HFFc6 (cell line): ENCODE measurements at regions not wholly inside any gene's neighbourhood (a gene's known extent, or its start where the extent isn't known, plus 50 kb on each side); places are given as distances from the start of the nearest gene placed in this dataset.
"Not testable (repeated sequence)": the region's sequence is repeated elsewhere in the genome, so short reads cannot be mapped to it uniquely, and the experiment has no call there.

Experiments used
- DNase-seq: peaks from one replicate; pipeline ENCODE4 v3.0.0-alpha.2; 2018
- H3K27ac Mint-ChIP-seq: 2 replicates; pipeline ENCODE4 v1.8.0; 2020; ENCODE audit warnings: mild to moderate bottlenecking, mixed read lengths
- H3K27me3 Mint-ChIP-seq: 2 replicates; pipeline ENCODE4 v1.8.0; 2021; ENCODE audit warnings: mild to moderate bottlenecking, moderate library complexity, mixed read lengths; ENCODE audit not compliant: insufficient read depth
- H3K36me3 Mint-ChIP-seq: 2 replicates; pipeline ENCODE4 v1.8.0; 2021; ENCODE audit warnings: low read depth, mixed read lengths
- H3K4me1 Mint-ChIP-seq: 2 replicates; pipeline ENCODE4 v1.8.0; 2020; ENCODE audit warnings: low read depth, mixed read lengths
- H3K4me3 Mint-ChIP-seq: 2 replicates; pipeline ENCODE4 v1.8.0; 2020; ENCODE audit warnings: mild to moderate bottlenecking, moderate library complexity, mixed read lengths
- H3K9me3 Mint-ChIP-seq: 2 replicates; pipeline ENCODE4 v1.8.0; 2020; ENCODE audit warnings: mild to moderate bottlenecking, mixed read lengths
- CTCF ChIP-seq: fragments of 200-600 bp; sonication (generic); IDR thresholded peaks from 2 replicates; pipeline ENCODE4 v1.5.0; 2021; ENCODE audit warnings: antibody characterized with exemption, mild to moderate bottlenecking

GRCh38 chr16:79834720-79835119, 234.2 kb upstream of the MAF start:
- DNase-seq: no peak
- no peak for TF ChIP-seq CTCF
- Mint-ChIP-seq H3K4me1 (no peaks in the 10 kb centered on the region), H3K4me3 (no peak overlapping the region), H3K27me3 (no peaks in the 10 kb centered on the region; the same call in 1 of the 2 replicates), H3K9me3 (peaks cover 24% of the 10 kb centered on the region), H3K27ac (no peak overlapping the region), H3K36me3 (no peaks in the 10 kb centered on the region)

GRCh38 chr16:79834003-79834402, 233.5 kb upstream of the MAF start:
- not testable (repeated sequence) for H3K36me3 Mint-ChIP-seq, H3K27ac Mint-ChIP-seq, DNase-seq, H3K4me3 Mint-ChIP-seq, H3K27me3 Mint-ChIP-seq, H3K4me1 Mint-ChIP-seq
- H3K9me3 Mint-ChIP-seq: peaks cover 28% of the 10 kb centered on the region

GRCh38 chr16:79833559-79833958, 233.0 kb upstream of the MAF start:
- no peaks in the 10 kb centered on the region; the same call in 1 of the 2 replicates for H3K27me3 Mint-ChIP-seq
- H3K9me3 Mint-ChIP-seq: peaks cover 31% of the 10 kb centered on the region
- no peak for DNase-seq
- H3K27ac Mint-ChIP-seq: no peak overlapping the region
- H3K4me1 Mint-ChIP-seq: no peaks in the 10 kb centered on the region
- H3K36me3 Mint-ChIP-seq: no peaks in the 10 kb centered on the region
- no peak overlapping the region for H3K4me3 Mint-ChIP-seq
- no peak for TF ChIP-seq CTCF

- TF ChIP-seq CTCF: no peak
- Mint-ChIP-seq H3K4me1 (no peaks in the 10 kb centered on the region), H3K27ac (no peak overlapping the region), H3K27me3 (no peaks in the 10 kb centered on the region), H3K4me3 (no peak overlapping the region), H3K36me3 (no peaks in the 10 kb centered on the region), H3K9me3 (peaks cover 33% of the 10 kb centered on the region)
- DNase-seq: no peak
Observed at GRCh38 chr16:79826732-79827475, 226.4 kb upstream of the MAF start.

- no peak overlapping the region for H3K27ac Mint-ChIP-seq
- H3K4me3 Mint-ChIP-seq: no peak overlapping the region
- no peak for TF ChIP-seq CTCF
- no peak for DNase-seq
- H3K27me3 Mint-ChIP-seq: no peaks in the 10 kb centered on the region
- no peaks in the 10 kb centered on the region for H3K36me3 Mint-ChIP-seq
- H3K9me3 Mint-ChIP-seq: peaks cover 40% of the 10 kb centered on the region
- no peaks in the 10 kb centered on the region for H3K4me1 Mint-ChIP-seq
Observed at GRCh38 chr16:79825002-79825401, 224.5 kb upstream of the MAF start.

GRCh38 chr16:79823639-79824038, 223.1 kb upstream of the MAF start:
- no peak overlapping the region for H3K27ac Mint-ChIP-seq
- H3K36me3 Mint-ChIP-seq: no peaks in the 10 kb centered on the region
- DNase-seq: no peak
- no peaks in the 10 kb centered on the region for H3K4me1 Mint-ChIP-seq
- no peaks in the 10 kb centered on the region for H3K27me3 Mint-ChIP-seq
- peaks cover 34% of the 10 kb centered on the region for H3K9me3 Mint-ChIP-seq
- TF ChIP-seq CTCF: no peak
- no peak overlapping the region for H3K4me3 Mint-ChIP-seq
